ENCODE measurements at regions not wholly inside any gene's neighbourhood (a gene's known extent, or its start where the extent isn't known, plus 50 kb on each side); places are given as distances from the start of the nearest gene placed in this dataset.

GRCh38 chr12:75812271-75813018 is 219.1 kb downstream of the PHLDA1 start:
- no peak for DNase-seq (ENCODE audit: extremely low spot score)
- no peak for TF ChIP-seq CTBP1 (IDR thresholded peaks at IDR 0.05; ENCODE audit: borderline replicate concordance)
- TF ChIP-seq TARDBP (IDR thresholded peaks at IDR 0.05): no peak
- no peak for TF ChIP-seq FOXK2 (IDR thresholded peaks at IDR 0.05)
- TF ChIP-seq BHLHE40 (IDR thresholded peaks at IDR 0.05; ENCODE audit: borderline replicate concordance): no peak
- TF ChIP-seq L3MBTL2 (conservative IDR thresholded peaks at IDR 0.05): no peak
- CTCF ChIA-PET: no interaction called here
- POLR2A ChIA-PET: no interaction called here

GRCh38 chr12:75809746-75810145 is 221.8 kb downstream of the PHLDA1 start:
- no peak for DNase-seq (ENCODE audit: extremely low spot score)
- ChIA-PET POLR2A (no interaction called here), CTCF (no interaction called here)
- no peak for TF ChIP-seq LEF1 (IDR thresholded peaks at IDR 0.05; ENCODE audit: borderline replicate concordance)
- no peak for TF ChIP-seq TARDBP (IDR thresholded peaks at IDR 0.05)
- TF ChIP-seq FOXK2 (IDR thresholded peaks at IDR 0.05): no peak
- TF ChIP-seq L3MBTL2 (conservative IDR thresholded peaks at IDR 0.05): no peak
- TF ChIP-seq FOXA1 (IDR thresholded peaks at IDR 0.05): no peak
- no peak for TF ChIP-seq ARNT (IDR thresholded peaks at IDR 0.05)
- no peak for TF ChIP-seq BHLHE40 (IDR thresholded peaks at IDR 0.05; ENCODE audit: borderline replicate concordance)
- no peak for TF ChIP-seq ELF4 (IDR thresholded peaks at IDR 0.05)
- TF ChIP-seq SP1 (IDR thresholded peaks at IDR 0.05): no peak
- TF ChIP-seq NFRKB (IDR thresholded peaks at IDR 0.05): no peak
- TF ChIP-seq SUZ12 (IDR thresholded peaks at IDR 0.05): no peak
- no peak for TF ChIP-seq HDGF (IDR thresholded peaks at IDR 0.05; ENCODE audit: borderline replicate concordance)
- TF ChIP-seq CTBP1 (IDR thresholded peaks at IDR 0.05; ENCODE audit: borderline replicate concordance): no peak
- no peak for TF ChIP-seq PKNOX1 (IDR thresholded peaks at IDR 0.05)
- no peak for TF ChIP-seq ZNF384 (IDR thresholded peaks at IDR 0.05)
- no peak for TF ChIP-seq FOXM1 (IDR thresholded peaks at IDR 0.05; ENCODE audit: borderline replicate concordance)

GRCh38 chr12:75807494-75807893 is 224.1 kb downstream of the PHLDA1 start:
- TF ChIP-seq ARNT (IDR thresholded peaks at IDR 0.05) (no peak), TARDBP (IDR thresholded peaks at IDR 0.05) (no peak), ZNF384 (IDR thresholded peaks at IDR 0.05) (no peak), FOXA1 (IDR thresholded peaks at IDR 0.05) (no peak)
- ChIA-PET CTCF (no interaction called here), POLR2A (no interaction called here)
- DNase-seq (ENCODE audit: extremely low spot score): no peak

- TF ChIP-seq ELF4 (IDR thresholded peaks at IDR 0.05): no peak
- no peak for TF ChIP-seq HDGF (IDR thresholded peaks at IDR 0.05; ENCODE audit: borderline replicate concordance)
- no peak for TF ChIP-seq SUZ12 (IDR thresholded peaks at IDR 0.05)
- TF ChIP-seq L3MBTL2 (conservative IDR thresholded peaks at IDR 0.05): no peak
- no peak for TF ChIP-seq FOXM1 (IDR thresholded peaks at IDR 0.05; ENCODE audit: borderline replicate concordance)
- no peak for TF ChIP-seq BHLHE40 (IDR thresholded peaks at IDR 0.05; ENCODE audit: borderline replicate concordance)
- TF ChIP-seq FOXA1 (IDR thresholded peaks at IDR 0.05): no peak
- TF ChIP-seq TARDBP (IDR thresholded peaks at IDR 0.05): no peak
- TF ChIP-seq PKNOX1 (IDR thresholded peaks at IDR 0.05): no peak
- TF ChIP-seq NFRKB (IDR thresholded peaks at IDR 0.05): no peak
- no peak for TF ChIP-seq FOXK2 (IDR thresholded peaks at IDR 0.05)
- no peak for TF ChIP-seq CTBP1 (IDR thresholded peaks at IDR 0.05; ENCODE audit: borderline replicate concordance)
- TF ChIP-seq LEF1 (IDR thresholded peaks at IDR 0.05; ENCODE audit: borderline replicate concordance): no peak
- TF ChIP-seq ZNF384 (IDR thresholded peaks at IDR 0.05): no peak
- no peak for TF ChIP-seq SP1 (IDR thresholded peaks at IDR 0.05)
- no peak for TF ChIP-seq ARNT (IDR thresholded peaks at IDR 0.05)
- POLR2A ChIA-PET: no interaction called here
- CTCF ChIA-PET: no interaction called here
- DNase-seq (ENCODE audit: extremely low spot score): no peak
Measured at GRCh38 chr12:75805905-75806304, 225.7 kb downstream of the PHLDA1 start.

GRCh38 chr12:75805320-75805719 is 226.3 kb downstream of the PHLDA1 start:
- DNase-seq (ENCODE audit: extremely low spot score): no peak
- ChIA-PET CTCF (no interaction called here), POLR2A (no interaction called here)
- TF ChIP-seq LEF1 (IDR thresholded peaks at IDR 0.05; ENCODE audit: borderline replicate concordance): no peak
- no peak for TF ChIP-seq ELF4 (IDR thresholded peaks at IDR 0.05)
- no peak for TF ChIP-seq HDGF (IDR thresholded peaks at IDR 0.05; ENCODE audit: borderline replicate concordance)
- TF ChIP-seq ARNT (IDR thresholded peaks at IDR 0.05): no peak
- no peak for TF ChIP-seq PKNOX1 (IDR thresholded peaks at IDR 0.05)
- no peak for TF ChIP-seq SP1 (IDR thresholded peaks at IDR 0.05)
- TF ChIP-seq TARDBP (IDR thresholded peaks at IDR 0.05): no peak
- no peak for TF ChIP-seq FOXK2 (IDR thresholded peaks at IDR 0.05)
- TF ChIP-seq FOXA1 (IDR thresholded peaks at IDR 0.05): no peak
- TF ChIP-seq FOXM1 (IDR thresholded peaks at IDR 0.05; ENCODE audit: borderline replicate concordance): no peak
- no peak for TF ChIP-seq NFRKB (IDR thresholded peaks at IDR 0.05)
- no peak for TF ChIP-seq SUZ12 (IDR thresholded peaks at IDR 0.05)
- TF ChIP-seq BHLHE40 (IDR thresholded peaks at IDR 0.05; ENCODE audit: borderline replicate concordance): no peak
- no peak for TF ChIP-seq L3MBTL2 (conservative IDR thresholded peaks at IDR 0.05)
- TF ChIP-seq CTBP1 (IDR thresholded peaks at IDR 0.05; ENCODE audit: borderline replicate concordance): no peak
- TF ChIP-seq ZNF384 (IDR thresholded peaks at IDR 0.05): no peak

GRCh38 chr12:75798136-75798926 is 233.2 kb downstream of the PHLDA1 start:
- ChIA-PET CTCF (no interaction called here), POLR2A (no interaction called here)

More at GRCh38 chr12:75798136-75798926, 233.2 kb downstream of the PHLDA1 start:
- DNase-seq (ENCODE audit: extremely low spot score): no peak
- TF ChIP-seq ZNF384 (IDR thresholded peaks at IDR 0.05): no peak
- no peak for TF ChIP-seq PKNOX1 (IDR thresholded peaks at IDR 0.05)
- TF ChIP-seq FOXM1 (IDR thresholded peaks at IDR 0.05; ENCODE audit: borderline replicate concordance): no peak
- TF ChIP-seq FOXK2 (IDR thresholded peaks at IDR 0.05): no peak
- TF ChIP-seq ELF4 (IDR thresholded peaks at IDR 0.05): no peak
- no peak for TF ChIP-seq HDGF (IDR thresholded peaks at IDR 0.05; ENCODE audit: borderline replicate concordance)
- TF ChIP-seq TARDBP (IDR thresholded peaks at IDR 0.05): no peak
- TF ChIP-seq L3MBTL2 (conservative IDR thresholded peaks at IDR 0.05): no peak
